ENCODE measurements at regions not wholly inside any gene's neighbourhood (a gene's known extent, or its start where the extent isn't known, plus 50 kb on each side); places are given as distances from the start of the nearest gene placed in this dataset.

GRCh38 chr17:53627511-53627910, 195.2 kb upstream of the KIF2B start:
- no peak overlapping the region for H3K27ac ChIP-seq (ENCODE audit: insufficient read depth, low read length)
- no peak overlapping the region for H4K5ac ChIP-seq (ENCODE audit: low read depth, low read length)
- DNase-seq (peak; percentile 69), ATAC-seq (ENCODE audit: low read depth) (peak; percentile 37; the same call in 1 of the 2 replicates)
- no peaks in the 10 kb centered on the region for H3K4me1 ChIP-seq (ENCODE audit: control insufficient read depth, insufficient read depth, low read length)
- H3K14ac ChIP-seq (replicated peaks; ENCODE audit: low read depth, low read length) = no peak overlapping the region
- no peak overlapping the region for H4K91ac ChIP-seq (ENCODE audit: insufficient read depth, low read depth, low read length)
- no peaks in the 10 kb centered on the region for H3K36me3 ChIP-seq (ENCODE audit: control insufficient read depth, insufficient read depth, low read length)
- no peak overlapping the region; the same call in 1 of the 2 replicates for H3K56ac ChIP-seq (ENCODE audit: extremely low read depth, insufficient read depth, low read length)
- H3K4me3 ChIP-seq (ENCODE audit: insufficient read depth, low read depth, low read length) = no peak overlapping the region
- POLR2A ChIA-PET (ENCODE audit: unreplicated experiment) = no interaction called here
- H2AK9ac ChIP-seq (replicated peaks; ENCODE audit: low read depth, low read length, poor library complexity) = no peak overlapping the region
- no peaks in the 10 kb centered on the region for H3K9me1 ChIP-seq (ENCODE audit: insufficient read depth, low read length)
- H2BK5ac ChIP-seq (ENCODE audit: low read depth, low read length, poor library complexity, severe bottlenecking) = peak overlapping the region; percentile 54
- H2BK120ac ChIP-seq (ENCODE audit: low read depth, low read length) = no peak overlapping the region
- dilution Hi-C loops (cut with HindIII; ENCODE audit: low sequenced_read_pairs, unreplicated experiment) = no loop called here
- TF ChIP-seq POLR2A (IDR thresholded peaks at IDR 0.05; ENCODE audit: low read depth, low read length) (no peak), CEBPB (IDR thresholded peaks at IDR 0.05; ENCODE audit: low read depth, low read length) (peak; percentile 65), CTCF (conservative IDR thresholded peaks at IDR 0.05; ENCODE audit: low read depth, low read length) (no peak), USF2 (IDR thresholded peaks at IDR 0.05; ENCODE audit: low read depth, low read length) (no peak), MXI1 (IDR thresholded peaks at IDR 0.05; ENCODE audit: borderline replicate concordance, low read depth, low read length) (no peak), FOS (IDR thresholded peaks at IDR 0.05; ENCODE audit: low read depth, low read length) (peak; percentile 84), RCOR1 (IDR thresholded peaks at IDR 0.05; ENCODE audit: insufficient replicate concordance, low read length) (no peak), ELK1 (IDR thresholded peaks at IDR 0.05; ENCODE audit: borderline replicate concordance, low read depth, low read length) (no peak), MAFK (IDR thresholded peaks at IDR 0.05; ENCODE audit: low read depth, low read length) (no peak), MAZ (IDR thresholded peaks at IDR 0.05; ENCODE audit: borderline replicate concordance, low read depth, low read length) (no peak), BHLHE40 (IDR thresholded peaks at IDR 0.05; ENCODE audit: low read depth, low read length) (no peak), RFX5 (IDR thresholded peaks at IDR 0.05; ENCODE audit: low read depth, low read length) (no peak), CHD1 (IDR thresholded peaks at IDR 0.05; ENCODE audit: low read depth, low read length) (no peak)
- H3K9ac ChIP-seq (ENCODE audit: low read depth, low read length) = no peak overlapping the region
- H3K4me2 ChIP-seq (ENCODE audit: low read depth, low read length) = no peak overlapping the region
- no peaks in the 10 kb centered on the region for H4K20me1 ChIP-seq (ENCODE audit: insufficient read depth, low read length)
- intact Hi-C loops (cut with micrococcal nuclease) = loop anchor here (5.0 kb wide), 1 partner anchor 95 kb away; no protein-coding TSS in a partner anchor
- no peak overlapping the region for H2AFZ ChIP-seq (replicated peaks; ENCODE audit: low read length, poor library complexity)
- no CpG with 5 or more reads among the region's 1 CpG for WGBS, 2 experiments (ENCODE audit: extremely low coverage in 2 of 2, insufficient read length in 1 of 2)
- H3K23ac ChIP-seq (ENCODE audit: low read depth, low read length) = no peak overlapping the region
- H2AK5ac ChIP-seq (ENCODE audit: low read depth, low read length) = no peak overlapping the region
- H3K27me3 ChIP-seq (ENCODE audit: control insufficient read depth, insufficient read depth, low read length) = no peaks in the 10 kb centered on the region
- H2BK15ac ChIP-seq (ENCODE audit: low read depth, low read length) = no peak overlapping the region
- H4K8ac ChIP-seq (ENCODE audit: low read depth in 2 of 2, low read length in 2 of 2) = no peak overlapping the region
- H3K4ac ChIP-seq (ENCODE audit: low read depth, low read length) = no peak overlapping the region
- H2BK20ac ChIP-seq (ENCODE audit: low read depth, low read length) = no peak overlapping the region
- peaks cover 2% of the 10 kb centered on the region; the same call in 1 of the 2 replicates for H3K9me3 ChIP-seq (ENCODE audit: control insufficient read depth, insufficient read depth, low read length)
- no peaks in the 10 kb centered on the region for H3K79me1 ChIP-seq (ENCODE audit: low read depth in 1 of 2, low read length in 2 of 2)
- no TSS peak for BruUV-seq (replicated peaks)
- no peak overlapping the region for H3K18ac ChIP-seq (ENCODE audit: low read depth, low read length)
- in situ Hi-C loops (cut with MboI; ENCODE audit: low sequenced_read_pairs) = no loop called here
- CTCF ChIA-PET = no interaction called here

Measured in IMR-90 (cell line).